GM23338 (cell line): ENCODE measurements at regions not wholly inside any gene's neighbourhood (a gene's known extent, or its start where the extent isn't known, plus 50 kb on each side); places are given as distances from the start of the nearest gene placed in this dataset.

ENCODE experiments used
- ATAC-seq: fragments of 200-7000 bp; cut with Tn5 transposase; 3 replicates; pipeline ENCODE4 v1.9.1; 2020
- DNase-seq: peaks from one replicate; pipeline ENCODE4 v3.0.0-alpha.2; 2015; ENCODE audit warnings: low spot score
- H2AFZ ChIP-seq: fragments of 200-600 bp; sonication (generic); 2 replicates; pipeline ENCODE4 v1.8.0; 2016; ENCODE audit warnings: antibody characterized with exemption, mild to moderate bottlenecking, moderate library complexity
- H3F3A ChIP-seq: fragments of 200-600 bp; sonication (generic); replicated peaks from 2 replicates; pipeline ENCODE4 v1.8.0; 2017; ENCODE audit warnings: antibody characterized with exemption, mixed run types, low read depth
- H3K27ac ChIP-seq: fragments of 200-600 bp; sonication (generic); 2 replicates; pipeline ENCODE4 v1.6.1; 2016; ENCODE audit warnings: low read depth
- H3K27me3 ChIP-seq: fragments of 200-600 bp; sonication (generic); 2 replicates; pipeline ENCODE4 v1.8.0; 2016; ENCODE audit warnings: mild to moderate bottlenecking, mixed run types, moderate library complexity; ENCODE audit not compliant: insufficient read depth
- H3K36me3 ChIP-seq: fragments of 200-600 bp; sonication (generic); 2 replicates; pipeline ENCODE4 v1.8.0; 2016; ENCODE audit warnings: mild to moderate bottlenecking; ENCODE audit not compliant: insufficient read depth
- H3K4me1 ChIP-seq: fragments of 200-600 bp; sonication (generic); 2 replicates; pipeline ENCODE4 v1.8.0; 2016; ENCODE audit warnings: mild to moderate bottlenecking, moderate library complexity; ENCODE audit not compliant: insufficient read depth
- H3K4me2 ChIP-seq: fragments of 200-600 bp; sonication (generic); 2 replicates; pipeline ENCODE4 v1.7.1; 2017; ENCODE audit warnings: mixed run types
- H3K4me3 ChIP-seq: fragments of 200-600 bp; sonication (generic); 2 replicates; pipeline ENCODE4 v1.6.1; 2016; ENCODE audit warnings: mixed run types
- H3K79me2 ChIP-seq: fragments of 200-600 bp; sonication (generic); replicated peaks from 2 replicates; pipeline ENCODE4 v1.8.0; 2017; ENCODE audit warnings: mild to moderate bottlenecking; ENCODE audit not compliant: insufficient read depth
- H3K9me2 ChIP-seq: fragments of 200-600 bp; sonication (generic); 2 replicates; pipeline ENCODE4 v1.8.0; 2017; ENCODE audit not compliant: insufficient read depth
- H4K20me1 ChIP-seq: fragments of 200-600 bp; sonication (generic); replicated peaks from 2 replicates; pipeline ENCODE4 v1.8.0; 2017; ENCODE audit warnings: mild to moderate bottlenecking; ENCODE audit not compliant: insufficient read depth
- H3K27ac Mint-ChIP-seq: 2 replicates; pipeline ENCODE4 v1.8.0; 2020; ENCODE audit warnings: inconsistent platforms, mild to moderate bottlenecking, moderate library complexity, mixed read lengths
- H3K27me3 Mint-ChIP-seq: 3 replicates; pipeline ENCODE4 v1.8.0; 2022; ENCODE audit warnings: low read depth, mild to moderate bottlenecking, moderate library complexity, mixed read lengths, inconsistent platforms; ENCODE audit not compliant: insufficient read depth, poor library complexity
- H3K36me3 Mint-ChIP-seq: 3 replicates; pipeline ENCODE4 v1.8.0; 2021; ENCODE audit warnings: low read depth, mild to moderate bottlenecking, inconsistent platforms, moderate library complexity, mixed read lengths
- H3K4me1 Mint-ChIP-seq: 3 replicates; pipeline ENCODE4 v1.8.0; 2020; ENCODE audit warnings: mild to moderate bottlenecking, inconsistent platforms, mixed read lengths
- H3K4me3 Mint-ChIP-seq: 3 replicates; pipeline ENCODE4 v1.8.0; 2021; ENCODE audit warnings: moderate library complexity, mild to moderate bottlenecking, inconsistent platforms, mixed read lengths
- H3K9me3 Mint-ChIP-seq: 3 replicates; pipeline ENCODE4 v1.8.0; 2020; ENCODE audit warnings: moderate library complexity, mild to moderate bottlenecking, inconsistent platforms, mixed read lengths
- CREB1 ChIP-seq: fragments of 250-450 bp; sonication (Bioruptor Pico); IDR thresholded peaks from 2 replicates; pipeline ENCODE4 v1.5.0; 2020; ENCODE audit warnings: low read depth, mild to moderate bottlenecking, moderate library complexity
- CTCF ChIP-seq, 2 experiments: fragments of 200-600 bp in 1 of 2; sonication (generic) in 1 of 2; conservative IDR thresholded peaks; 2 replicates each; pipeline versions ENCODE4 v1.5.1 to v1.6.1; 2016 to 2017; ENCODE audit warnings: antibody characterized with exemption in 2 of 2, low read depth in 2 of 2, mild to moderate bottlenecking in 2 of 2, moderate library complexity in 1 of 2
- ETS1 ChIP-seq: IDR thresholded peaks from 2 replicates; pipeline ENCODE4 v1.6.1; 2016; ENCODE audit warnings: antibody characterized with exemption
- EZH2phosphoT487 ChIP-seq: fragments of 200-600 bp; sonication (generic); IDR thresholded peaks from one replicate; pipeline ENCODE4 v1.8.1; 2018; ENCODE audit warnings: antibody characterized with exemption; ENCODE audit not compliant: unreplicated experiment
- NANOG ChIP-seq: IDR thresholded peaks from 2 replicates; pipeline ENCODE4 v1.6.1; 2016; ENCODE audit warnings: antibody characterized with exemption, borderline replicate concordance
- POLR2AphosphoS5 ChIP-seq: IDR thresholded peaks from 2 replicates; pipeline ENCODE4 v1.6.1; 2016; ENCODE audit warnings: antibody characterized with exemption, low read depth
- REST ChIP-seq: IDR thresholded peaks from one replicate; pipeline ENCODE4 v1.6.1; 2018; ENCODE audit warnings: antibody characterized with exemption; ENCODE audit not compliant: unreplicated experiment

- no peak for TF ChIP-seq REST
Observed at GRCh38 chr17:68122587-68122986, 87.1 kb downstream of the KPNA2 start (continued).

- no peaks in the 10 kb centered on the region for H3K36me3 Mint-ChIP-seq
- no peak for ATAC-seq
- peak; percentile 26 for DNase-seq
- TF ChIP-seq EZH2phosphoT487 (no peak), POLR2AphosphoS5 (no peak), ETS1 (no peak), REST (no peak), CTCF (conservative IDR thresholded peaks at IDR 0.05; ENCODE audit: low read depth in 2 of 2) (no peak), CREB1 (CRISPR knock-in tag) (no peak), NANOG (no peak)
Observed at GRCh38 chr17:68125111-68125870, 89.8 kb downstream of the KPNA2 start.

More at GRCh38 chr17:68125111-68125870, 89.8 kb downstream of the KPNA2 start:
- no peak overlapping the region for H3K27ac Mint-ChIP-seq
- Histone ChIP-seq H3K36me3 (no peaks in the 10 kb centered on the region), H4K20me1 (no peaks in the 10 kb centered on the region), H3K4me3 (no peak overlapping the region), H3K79me2 (no peaks in the 10 kb centered on the region), H2AFZ (no peak overlapping the region), H3K9me2 (no peaks in the 10 kb centered on the region), H3F3A (no peaks in the 10 kb centered on the region), H3K27ac (no peak overlapping the region), H3K27me3 (no peaks in the 10 kb centered on the region), H3K4me1 (peaks cover 17% of the 10 kb centered on the region), H3K4me2 (no peak overlapping the region)
- no peaks in the 10 kb centered on the region for H3K9me3 Mint-ChIP-seq
- peaks cover 2% of the 10 kb centered on the region for H3K27me3 Mint-ChIP-seq
- H3K4me3 Mint-ChIP-seq, result no peak overlapping the region
- peaks cover 16% of the 10 kb centered on the region for H3K4me1 Mint-ChIP-seq
